ENCODE measurements at regions not wholly inside any gene's neighbourhood (a gene's known extent, or its start where the extent isn't known, plus 50 kb on each side); places are given as distances from the start of the nearest gene placed in this dataset.

- TF ChIP-seq CTCF (IDR thresholded peaks at IDR 0.05): no peak
- Histone ChIP-seq H3K9me3 (no peaks in the 10 kb centered on the region), H3K27me3 (no peaks in the 10 kb centered on the region), H3K4me1 (no peaks in the 10 kb centered on the region), H3K27ac (no peak overlapping the region), H3K36me3 (no peaks in the 10 kb centered on the region), H3K4me3 (no peak overlapping the region)
- ATAC-seq (no peak), DNase-seq (no peak)
- intact Hi-C loops (cut with DNase I): no loop called here
Measured at GRCh38 chr7:121459148-121459547, 63.0 kb upstream of the FAM3C start.

- Histone ChIP-seq H3K27ac (no peak overlapping the region), H3K9me3 (no peaks in the 10 kb centered on the region), H3K36me3 (no peaks in the 10 kb centered on the region), H3K4me3 (no peak overlapping the region), H3K4me1 (no peaks in the 10 kb centered on the region), H3K27me3 (no peaks in the 10 kb centered on the region)
- intact Hi-C loops (cut with DNase I): no loop called here
- DNase-seq: no peak
- TF ChIP-seq CTCF (IDR thresholded peaks at IDR 0.05): no peak
- no peak for ATAC-seq
Measured at GRCh38 chr7:121456785-121457359, 60.8 kb upstream of the FAM3C start.

- DNase-seq: no peak
- intact Hi-C loops (cut with DNase I): no loop called here
- no peak for TF ChIP-seq CTCF (IDR thresholded peaks at IDR 0.05)
- Histone ChIP-seq H3K27ac (no peak overlapping the region), H3K4me3 (no peak overlapping the region), H3K36me3 (no peaks in the 10 kb centered on the region), H3K27me3 (no peaks in the 10 kb centered on the region), H3K9me3 (no peaks in the 10 kb centered on the region), H3K4me1 (no peaks in the 10 kb centered on the region)
- no peak for ATAC-seq
Measured at GRCh38 chr7:121456015-121456414, 59.9 kb upstream of the FAM3C start.

- H3K36me3 ChIP-seq: no peaks in the 10 kb centered on the region
Measured at GRCh38 chr7:121452389-121452788, 56.3 kb upstream of the FAM3C start.

GRCh38 chr7:121451367-121452094, 55.4 kb upstream of the FAM3C start:
- DNase-seq: no peak
- TF ChIP-seq CTCF (IDR thresholded peaks at IDR 0.05): no peak
- intact Hi-C loops (cut with DNase I): no loop called here
- no peaks in the 10 kb centered on the region for H3K27me3 ChIP-seq
- H3K4me3 ChIP-seq: no peak overlapping the region
- H3K27ac ChIP-seq: no peak overlapping the region
- no peaks in the 10 kb centered on the region for H3K36me3 ChIP-seq
- H3K9me3 ChIP-seq: no peaks in the 10 kb centered on the region
- H3K4me1 ChIP-seq: peaks cover 11% of the 10 kb centered on the region
- ATAC-seq: no peak

More at GRCh38 chr7:121452389-121452788, 56.3 kb upstream of the FAM3C start:
- no peak for ATAC-seq
- TF ChIP-seq CTCF (IDR thresholded peaks at IDR 0.05): no peak
- intact Hi-C loops (cut with DNase I): no loop called here
- Histone ChIP-seq H3K4me1 (peaks cover 2% of the 10 kb centered on the region), H3K27me3 (no peaks in the 10 kb centered on the region), H3K4me3 (no peak overlapping the region), H3K9me3 (no peaks in the 10 kb centered on the region), H3K27ac (no peak overlapping the region)
- no peak for DNase-seq

All from upper lobe of right lung (tissue), 1 donor.